Breast epithelium (tissue), 3 donors: ENCODE measurements at regions not wholly inside any gene's neighbourhood (a gene's known extent, or its start where the extent isn't known, plus 50 kb on each side); places are given as distances from the start of the nearest gene placed in this dataset.

Experiments
- POLR2A ChIP-seq: fragments of 450-650 bp; IDR thresholded peaks from one replicate; pipeline ENCODE4 v1.6.1; 2016; ENCODE audit warnings: antibody characterized with exemption, mild to moderate bottlenecking, moderate library complexity
- TF ChIP-seq, protein P1 (sequence below), 3 donors: fragments of 450-650 bp; IDR thresholded peaks; one replicate each; pipeline ENCODE4 v1.5.1; 2016 to 2017; ENCODE audit warnings: antibody characterized with exemption in 3 of 3, mild to moderate bottlenecking in 3 of 3, moderate library complexity in 3 of 3

DNA sequence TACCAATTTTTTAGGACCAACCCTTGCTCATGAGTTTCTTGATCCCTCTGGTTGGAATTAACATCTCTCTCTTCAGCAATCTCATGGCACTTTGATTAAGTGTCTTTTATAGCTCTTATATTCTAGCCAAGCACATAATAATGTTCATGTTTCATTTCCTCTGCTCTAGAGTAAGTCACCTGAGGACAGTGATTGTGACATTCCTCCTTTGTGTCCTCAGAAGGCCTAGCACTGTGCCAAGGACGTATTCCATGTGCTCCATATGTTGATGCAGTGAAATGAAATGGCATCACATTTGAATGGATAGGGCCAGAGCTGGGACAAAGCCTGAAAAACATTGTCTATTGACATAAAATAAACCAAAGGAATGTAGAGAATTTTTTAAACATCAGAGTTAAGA, 322.8 kb upstream of the PRICKLE1 start:
- TF ChIP-seq, protein P1, sequence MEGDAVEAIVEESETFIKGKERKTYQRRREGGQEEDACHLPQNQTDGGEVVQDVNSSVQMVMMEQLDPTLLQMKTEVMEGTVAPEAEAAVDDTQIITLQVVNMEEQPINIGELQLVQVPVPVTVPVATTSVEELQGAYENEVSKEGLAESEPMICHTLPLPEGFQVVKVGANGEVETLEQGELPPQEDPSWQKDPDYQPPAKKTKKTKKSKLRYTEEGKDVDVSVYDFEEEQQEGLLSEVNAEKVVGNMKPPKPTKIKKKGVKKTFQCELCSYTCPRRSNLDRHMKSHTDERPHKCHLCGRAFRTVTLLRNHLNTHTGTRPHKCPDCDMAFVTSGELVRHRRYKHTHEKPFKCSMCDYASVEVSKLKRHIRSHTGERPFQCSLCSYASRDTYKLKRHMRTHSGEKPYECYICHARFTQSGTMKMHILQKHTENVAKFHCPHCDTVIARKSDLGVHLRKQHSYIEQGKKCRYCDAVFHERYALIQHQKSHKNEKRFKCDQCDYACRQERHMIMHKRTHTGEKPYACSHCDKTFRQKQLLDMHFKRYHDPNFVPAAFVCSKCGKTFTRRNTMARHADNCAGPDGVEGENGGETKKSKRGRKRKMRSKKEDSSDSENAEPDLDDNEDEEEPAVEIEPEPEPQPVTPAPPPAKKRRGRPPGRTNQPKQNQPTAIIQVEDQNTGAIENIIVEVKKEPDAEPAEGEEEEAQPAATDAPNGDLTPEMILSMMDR (IDR thresholded peaks at IDR 0.05) = no peak
- TF ChIP-seq POLR2A = no peak
